Fibroblast of lung (primary cell): ENCODE measurements at regions not wholly inside any gene's neighbourhood (a gene's known extent, or its start where the extent isn't known, plus 50 kb on each side); places are given as distances from the start of the nearest gene placed in this dataset.

Experiments
- EZH2 ChIP-seq: IDR thresholded peaks from 2 replicates; pipeline ENCODE4 v1.5.1; 2012; ENCODE audit warnings: low read length, control low read depth, mild to moderate bottlenecking; ENCODE audit errors: missing control alignments
- TF ChIP-seq, protein P1 (sequence below), 2 donors: IDR thresholded peaks in 1 of 2; conservative IDR thresholded peaks in 1 of 2; 1 replicate in 1 of 2; 2 replicates in 1 of 2; pipeline ENCODE4 v1.5.1; 2011 to 2012; ENCODE audit warnings: low read length in 2 of 2, control low read depth in 1 of 2, inconsistent platforms in 1 of 2, low read depth in 1 of 2, mild to moderate bottlenecking in 1 of 2

GRCh38 chr4:156705311-156705710, 266.3 kb downstream of the PDGFC start:
- no peak for TF ChIP-seq EZH2
- TF ChIP-seq, protein P1, sequence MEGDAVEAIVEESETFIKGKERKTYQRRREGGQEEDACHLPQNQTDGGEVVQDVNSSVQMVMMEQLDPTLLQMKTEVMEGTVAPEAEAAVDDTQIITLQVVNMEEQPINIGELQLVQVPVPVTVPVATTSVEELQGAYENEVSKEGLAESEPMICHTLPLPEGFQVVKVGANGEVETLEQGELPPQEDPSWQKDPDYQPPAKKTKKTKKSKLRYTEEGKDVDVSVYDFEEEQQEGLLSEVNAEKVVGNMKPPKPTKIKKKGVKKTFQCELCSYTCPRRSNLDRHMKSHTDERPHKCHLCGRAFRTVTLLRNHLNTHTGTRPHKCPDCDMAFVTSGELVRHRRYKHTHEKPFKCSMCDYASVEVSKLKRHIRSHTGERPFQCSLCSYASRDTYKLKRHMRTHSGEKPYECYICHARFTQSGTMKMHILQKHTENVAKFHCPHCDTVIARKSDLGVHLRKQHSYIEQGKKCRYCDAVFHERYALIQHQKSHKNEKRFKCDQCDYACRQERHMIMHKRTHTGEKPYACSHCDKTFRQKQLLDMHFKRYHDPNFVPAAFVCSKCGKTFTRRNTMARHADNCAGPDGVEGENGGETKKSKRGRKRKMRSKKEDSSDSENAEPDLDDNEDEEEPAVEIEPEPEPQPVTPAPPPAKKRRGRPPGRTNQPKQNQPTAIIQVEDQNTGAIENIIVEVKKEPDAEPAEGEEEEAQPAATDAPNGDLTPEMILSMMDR (conservative IDR thresholded peaks at IDR 0.05 in 1 of 2, IDR thresholded peaks at IDR 0.05 in 1 of 2; ENCODE audit: low read depth in 1 of 2, low read length in 2 of 2): no peak
